DND-41 (cell line): ENCODE measurements at regions not wholly inside any gene's neighbourhood (a gene's known extent, or its start where the extent isn't known, plus 50 kb on each side); places are given as distances from the start of the nearest gene placed in this dataset.

Source experiments
- EZH2 ChIP-seq: IDR thresholded peaks from 3 replicates; pipeline ENCODE4 v1.6.1; 2012; ENCODE audit warnings: borderline replicate concordance, low read depth, mild to moderate bottlenecking, moderate library complexity, low read length, inconsistent platforms; ENCODE audit not compliant: severe bottlenecking
- TF ChIP-seq, protein P1 (sequence below): IDR thresholded peaks from 2 replicates; pipeline ENCODE4 v1.5.1; 2012; ENCODE audit warnings: borderline replicate concordance, low read length, moderate library complexity, mild to moderate bottlenecking; ENCODE audit not compliant: poor library complexity, severe bottlenecking; ENCODE audit errors: extremely low read depth

DNA sequence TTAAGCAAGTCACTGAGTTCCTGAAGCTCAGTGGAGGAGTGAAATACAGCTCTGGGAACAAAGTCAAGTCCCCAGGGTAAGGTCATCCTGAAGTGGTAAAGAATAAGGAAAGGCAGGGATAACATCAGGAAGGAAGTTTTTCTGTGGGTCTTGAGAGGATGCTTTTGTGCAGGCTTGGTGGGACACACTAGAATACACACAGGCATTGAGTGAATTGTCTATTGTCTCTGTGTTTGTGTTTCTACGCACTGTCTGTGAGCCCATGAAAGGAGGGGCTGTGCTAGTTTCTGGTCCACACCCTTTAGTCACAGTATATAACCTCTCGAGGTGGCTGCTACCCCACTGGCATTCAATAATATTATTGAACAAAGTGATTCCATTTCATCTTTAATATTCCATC, 95.8 kb upstream of the ABCB5 start:
- TF ChIP-seq, protein P1, sequence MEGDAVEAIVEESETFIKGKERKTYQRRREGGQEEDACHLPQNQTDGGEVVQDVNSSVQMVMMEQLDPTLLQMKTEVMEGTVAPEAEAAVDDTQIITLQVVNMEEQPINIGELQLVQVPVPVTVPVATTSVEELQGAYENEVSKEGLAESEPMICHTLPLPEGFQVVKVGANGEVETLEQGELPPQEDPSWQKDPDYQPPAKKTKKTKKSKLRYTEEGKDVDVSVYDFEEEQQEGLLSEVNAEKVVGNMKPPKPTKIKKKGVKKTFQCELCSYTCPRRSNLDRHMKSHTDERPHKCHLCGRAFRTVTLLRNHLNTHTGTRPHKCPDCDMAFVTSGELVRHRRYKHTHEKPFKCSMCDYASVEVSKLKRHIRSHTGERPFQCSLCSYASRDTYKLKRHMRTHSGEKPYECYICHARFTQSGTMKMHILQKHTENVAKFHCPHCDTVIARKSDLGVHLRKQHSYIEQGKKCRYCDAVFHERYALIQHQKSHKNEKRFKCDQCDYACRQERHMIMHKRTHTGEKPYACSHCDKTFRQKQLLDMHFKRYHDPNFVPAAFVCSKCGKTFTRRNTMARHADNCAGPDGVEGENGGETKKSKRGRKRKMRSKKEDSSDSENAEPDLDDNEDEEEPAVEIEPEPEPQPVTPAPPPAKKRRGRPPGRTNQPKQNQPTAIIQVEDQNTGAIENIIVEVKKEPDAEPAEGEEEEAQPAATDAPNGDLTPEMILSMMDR: no peak
- TF ChIP-seq EZH2: no peak
